ENCODE measurements at regions not wholly inside any gene's neighbourhood (a gene's known extent, or its start where the extent isn't known, plus 50 kb on each side); places are given as distances from the start of the nearest gene placed in this dataset.
A peak's percentile ranks its signal among the peaks of the same experiment; 100 is the strongest.

DNA sequence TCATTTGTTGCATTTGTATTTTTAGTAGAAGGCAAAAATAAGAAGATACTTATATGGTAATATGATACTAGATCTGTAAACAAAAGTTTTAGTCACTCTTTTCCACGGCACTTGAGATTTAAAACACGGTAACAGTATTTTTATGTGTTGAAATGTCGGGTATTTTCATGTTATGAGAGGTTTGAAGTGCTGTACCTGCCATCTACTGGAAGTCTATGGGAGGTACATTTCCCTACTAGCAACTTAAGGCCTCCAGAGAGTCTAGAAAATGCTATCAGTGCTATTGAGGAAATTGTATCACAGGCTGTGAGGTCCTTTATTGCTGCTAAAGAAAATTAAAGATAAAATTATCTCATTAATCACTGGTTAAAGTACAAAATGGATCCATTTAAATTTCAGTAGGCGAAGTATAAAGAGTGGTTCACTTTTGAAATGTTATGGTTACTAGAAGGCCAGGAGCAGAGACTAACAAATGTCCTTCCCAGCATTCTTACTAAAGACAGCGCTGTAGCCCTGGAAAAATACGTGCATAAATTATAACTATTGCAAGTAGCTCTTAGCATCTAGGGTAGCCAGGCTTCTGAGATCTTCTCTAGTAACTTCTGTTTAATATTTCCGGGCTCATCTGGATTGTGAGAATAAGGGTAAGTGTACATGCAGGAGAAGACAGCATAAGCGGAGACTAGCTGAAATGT is 77.6 kb upstream of the PRKD1 start:
- Histone ChIP-seq H3K36me3 (ENCODE audit: control insufficient read depth in 4 of 4, insufficient read depth in 4 of 4, low read length in 3 of 4) (no peaks in the 10 kb centered on the region), H3K27me3 (replicated peaks in 2 of 5; ENCODE audit: control insufficient read depth in 4 of 5, insufficient read depth in 5 of 5, low read length in 4 of 5) (no peaks in the 10 kb centered on the region), H3K27ac (ENCODE audit: insufficient read depth in 1 of 2, low read depth in 1 of 2, low read length in 2 of 2, poor library complexity in 1 of 2, severe bottlenecking in 2 of 2) (no peak overlapping the region), H3K4me3 (ENCODE audit: control insufficient read depth in 1 of 7, extremely low read depth in 1 of 7, insufficient read depth in 4 of 7, low read depth in 2 of 7, low read length in 6 of 7) (no peak overlapping the region), H3K9me3 (ENCODE audit: control extremely low read depth in 1 of 5, control insufficient read depth in 4 of 5, insufficient read depth in 2 of 5, low read depth in 1 of 5, low read length in 4 of 5) (no peaks in the 10 kb centered on the region), H3K4me1 (ENCODE audit: control extremely low read depth in 1 of 4, control insufficient read depth in 4 of 4, insufficient read depth in 4 of 4, low read length in 3 of 4) (no peaks in the 10 kb centered on the region)
- peak; percentile 33 to 68 (median 62) for DNase-seq
- POLR2A ChIA-PET, result no interaction called here
- WGBS (ENCODE audit: insufficient coverage), result 100% methylated on average over 1 of the region's 8 CpGs
- CTCF ChIA-PET, result interaction anchor here (1.5 kb wide), 1 partner anchor 455 kb away, joined by 6 read pairs; no protein-coding TSS in a partner anchor

DNA sequence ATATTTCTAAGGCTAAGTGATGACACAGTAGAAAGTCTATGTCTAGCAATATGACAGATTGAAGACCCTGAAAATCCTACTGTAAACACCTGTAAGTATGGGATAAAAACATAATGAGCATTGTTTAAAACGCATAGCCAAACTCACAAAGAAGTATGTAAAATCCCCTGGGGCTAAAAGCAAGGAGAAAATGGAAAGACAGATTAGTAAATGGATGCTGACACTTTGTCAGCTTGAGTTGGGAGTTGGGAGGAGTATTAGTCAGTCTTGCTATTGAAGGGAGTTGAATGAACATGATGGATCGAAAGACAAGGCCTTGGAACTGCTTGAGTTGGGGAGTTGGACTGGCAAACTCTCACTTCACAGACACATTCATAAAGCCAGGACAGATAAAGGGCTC is 79.0 kb upstream of the PRKD1 start:
- Histone ChIP-seq H3K27me3 (replicated peaks in 2 of 5; ENCODE audit: control insufficient read depth in 4 of 5, insufficient read depth in 5 of 5, low read length in 4 of 5) (no peaks in the 10 kb centered on the region), H3K4me1 (ENCODE audit: control extremely low read depth in 1 of 4, control insufficient read depth in 4 of 4, insufficient read depth in 4 of 4, low read length in 3 of 4) (no peaks in the 10 kb centered on the region), H3K27ac (ENCODE audit: insufficient read depth in 1 of 2, low read depth in 1 of 2, low read length in 2 of 2, poor library complexity in 1 of 2, severe bottlenecking in 2 of 2) (no peak overlapping the region), H3K4me3 (ENCODE audit: control insufficient read depth in 1 of 7, extremely low read depth in 1 of 7, insufficient read depth in 4 of 7, low read depth in 2 of 7, low read length in 6 of 7) (no peak overlapping the region), H3K9me3 (ENCODE audit: control extremely low read depth in 1 of 5, control insufficient read depth in 4 of 5, insufficient read depth in 2 of 5, low read depth in 1 of 5, low read length in 4 of 5) (no peaks in the 10 kb centered on the region), H3K36me3 (ENCODE audit: control insufficient read depth in 4 of 4, insufficient read depth in 4 of 4, low read length in 3 of 4) (no peaks in the 10 kb centered on the region)
- ChIA-PET POLR2A (no interaction called here), CTCF (no interaction called here)
- WGBS (ENCODE audit: insufficient coverage), result 100% methylated on average over 1 of the region's 2 CpGs
- DNase-seq, result no peak

- WGBS (ENCODE audit: insufficient coverage), result 100% methylated on average over 1 of the region's 2 CpGs
- peaks cover 0 to 1% (median 0%) of the 10 kb centered on the region in 5 experiments for H3K9me3 ChIP-seq (ENCODE audit: control extremely low read depth in 1 of 5, control insufficient read depth in 4 of 5, insufficient read depth in 2 of 5, low read depth in 1 of 5, low read length in 4 of 5)
- no peaks in the 10 kb centered on the region for H3K4me1 ChIP-seq (ENCODE audit: control extremely low read depth in 1 of 4, control insufficient read depth in 4 of 4, insufficient read depth in 4 of 4, low read length in 3 of 4)
- no peak overlapping the region for H3K4me3 ChIP-seq (ENCODE audit: control insufficient read depth in 1 of 7, extremely low read depth in 1 of 7, insufficient read depth in 4 of 7, low read depth in 2 of 7, low read length in 6 of 7)
- no peak overlapping the region for H3K27ac ChIP-seq (ENCODE audit: insufficient read depth in 1 of 2, low read depth in 1 of 2, low read length in 2 of 2, poor library complexity in 1 of 2, severe bottlenecking in 2 of 2)
- ChIA-PET CTCF (no interaction called here), POLR2A (no interaction called here)
- DNase-seq, result no peak
- H3K36me3 ChIP-seq (ENCODE audit: control insufficient read depth in 4 of 4, insufficient read depth in 4 of 4, low read length in 3 of 4), result no peaks in the 10 kb centered on the region
- no peaks in the 10 kb centered on the region for H3K27me3 ChIP-seq (replicated peaks in 2 of 5; ENCODE audit: control insufficient read depth in 4 of 5, insufficient read depth in 5 of 5, low read length in 4 of 5)
Observed at GRCh38 chr14:30015489-30015888, 87.8 kb upstream of the PRKD1 start.

GRCh38 chr14:30016002-30016401 is 88.4 kb upstream of the PRKD1 start:
- no peak overlapping the region for H3K27ac ChIP-seq (ENCODE audit: insufficient read depth in 1 of 2, low read depth in 1 of 2, low read length in 2 of 2, poor library complexity in 1 of 2, severe bottlenecking in 2 of 2)
- ChIA-PET POLR2A (no interaction called here), CTCF (no interaction called here)
- H3K36me3 ChIP-seq (ENCODE audit: control insufficient read depth in 4 of 4, insufficient read depth in 4 of 4, low read length in 3 of 4), result no peaks in the 10 kb centered on the region
- no CpG with 5 or more reads among the region's 1 CpG for WGBS (ENCODE audit: insufficient coverage)
- no peak for DNase-seq
- no peak overlapping the region for H3K4me3 ChIP-seq (ENCODE audit: control insufficient read depth in 1 of 7, extremely low read depth in 1 of 7, insufficient read depth in 4 of 7, low read depth in 2 of 7, low read length in 6 of 7)
- H3K27me3 ChIP-seq (replicated peaks in 2 of 5; ENCODE audit: control insufficient read depth in 4 of 5, insufficient read depth in 5 of 5, low read length in 4 of 5), result no peaks in the 10 kb centered on the region
- H3K4me1 ChIP-seq (ENCODE audit: control extremely low read depth in 1 of 4, control insufficient read depth in 4 of 4, insufficient read depth in 4 of 4, low read length in 3 of 4), result no peaks in the 10 kb centered on the region
- peaks cover 0 to 1% (median 0%) of the 10 kb centered on the region in 5 experiments for H3K9me3 ChIP-seq (ENCODE audit: control extremely low read depth in 1 of 5, control insufficient read depth in 4 of 5, insufficient read depth in 2 of 5, low read depth in 1 of 5, low read length in 4 of 5)

DNA sequence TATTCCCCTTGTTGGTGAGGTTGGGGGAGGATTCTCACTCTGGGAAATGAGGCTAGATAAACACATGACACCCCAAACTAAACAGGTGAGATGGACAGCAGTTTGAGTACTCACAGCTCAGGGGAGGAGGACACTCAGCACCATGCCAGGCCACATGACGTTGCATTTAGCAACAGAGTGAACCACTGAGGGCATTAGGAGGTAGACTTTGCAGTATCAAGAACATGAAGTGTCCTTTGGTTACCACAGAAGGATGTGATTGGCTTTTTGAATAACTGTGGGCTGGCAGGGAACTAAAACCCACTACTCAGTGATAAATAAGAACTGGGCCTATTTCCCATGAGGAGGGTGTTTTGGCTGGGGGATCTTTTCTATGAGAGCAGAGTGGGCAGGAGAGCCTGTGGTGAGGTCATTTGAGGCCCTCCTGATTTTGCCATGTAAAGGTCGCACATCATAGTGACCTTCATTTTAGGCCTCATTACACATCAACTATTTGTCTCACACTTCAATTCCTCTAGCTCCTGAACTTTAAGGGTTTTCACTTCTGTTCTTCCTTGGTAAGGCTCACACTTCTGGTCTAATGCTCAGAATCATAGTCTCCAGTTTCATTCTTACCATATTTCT is 89.8 kb upstream of the PRKD1 start:
- DNase-seq, result no peak
- 88% methylated on average over 2 of the region's 2 CpGs for whole genome bisulfite sequencing (ENCODE audit: insufficient coverage)
- Histone ChIP-seq H3K4me3 (ENCODE audit: control insufficient read depth in 1 of 7, extremely low read depth in 1 of 7, insufficient read depth in 4 of 7, low read depth in 2 of 7, low read length in 6 of 7) (no peak overlapping the region), H3K9me3 (ENCODE audit: control extremely low read depth in 1 of 5, control insufficient read depth in 4 of 5, insufficient read depth in 2 of 5, low read depth in 1 of 5, low read length in 4 of 5) (peaks cover 0 to 1% (median 0%) of the 10 kb centered on the region in 5 experiments), H3K27me3 (replicated peaks in 2 of 5; ENCODE audit: control insufficient read depth in 4 of 5, insufficient read depth in 5 of 5, low read length in 4 of 5) (no peaks in the 10 kb centered on the region), H3K27ac (ENCODE audit: insufficient read depth in 1 of 2, low read depth in 1 of 2, low read length in 2 of 2, poor library complexity in 1 of 2, severe bottlenecking in 2 of 2) (no peak overlapping the region), H3K36me3 (ENCODE audit: control insufficient read depth in 4 of 4, insufficient read depth in 4 of 4, low read length in 3 of 4) (no peaks in the 10 kb centered on the region), H3K4me1 (ENCODE audit: control extremely low read depth in 1 of 4, control insufficient read depth in 4 of 4, insufficient read depth in 4 of 4, low read length in 3 of 4) (no peaks in the 10 kb centered on the region)
- CTCF ChIA-PET, result no interaction called here
- POLR2A ChIA-PET, result no interaction called here

GRCh38 chr14:30020271-30020670 is 92.6 kb upstream of the PRKD1 start:
- POLR2A ChIA-PET, result no interaction called here
- CTCF ChIA-PET, result no interaction called here

DNA sequence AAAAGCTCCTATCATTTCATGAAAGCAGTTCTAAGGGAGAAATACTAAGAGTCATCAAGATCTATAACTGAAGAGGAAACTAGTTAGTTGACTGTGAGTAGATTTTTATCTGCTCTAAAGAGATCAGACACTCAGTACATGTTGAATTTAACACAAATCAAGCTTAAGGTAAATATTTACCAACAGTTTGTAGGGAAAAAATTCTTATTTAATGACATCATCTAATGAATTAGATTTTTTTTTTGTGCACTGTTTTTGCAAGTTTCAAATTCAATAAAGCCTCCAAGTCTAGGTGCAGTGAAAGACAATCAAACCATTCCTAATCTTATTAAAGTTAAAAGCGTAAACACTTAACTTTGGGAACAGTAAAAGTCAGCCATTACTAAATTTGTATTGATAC is 93.0 kb upstream of the PRKD1 start:
- CTCF ChIA-PET, result no interaction called here
- Histone ChIP-seq H3K4me1 (ENCODE audit: control extremely low read depth in 1 of 4, control insufficient read depth in 4 of 4, insufficient read depth in 4 of 4, low read length in 3 of 4) (no peaks in the 10 kb centered on the region), H3K4me3 (ENCODE audit: control insufficient read depth in 1 of 7, extremely low read depth in 1 of 7, insufficient read depth in 4 of 7, low read depth in 2 of 7, low read length in 6 of 7) (no peak overlapping the region), H3K36me3 (ENCODE audit: control insufficient read depth in 4 of 4, insufficient read depth in 4 of 4, low read length in 3 of 4) (no peaks in the 10 kb centered on the region), H3K9me3 (ENCODE audit: control extremely low read depth in 1 of 5, control insufficient read depth in 4 of 5, insufficient read depth in 2 of 5, low read depth in 1 of 5, low read length in 4 of 5) (peaks cover 0 to 4% (median 0%) of the 10 kb centered on the region in 5 experiments), H3K27me3 (replicated peaks in 2 of 5; ENCODE audit: control insufficient read depth in 4 of 5, insufficient read depth in 5 of 5, low read length in 4 of 5) (no peaks in the 10 kb centered on the region), H3K27ac (ENCODE audit: insufficient read depth in 1 of 2, low read depth in 1 of 2, low read length in 2 of 2, poor library complexity in 1 of 2, severe bottlenecking in 2 of 2) (no peak overlapping the region)
- POLR2A ChIA-PET, result no interaction called here
- no CpG with 5 or more reads among the region's 1 CpG for WGBS (ENCODE audit: insufficient coverage)
- DNase-seq, result no peak

More at GRCh38 chr14:30020271-30020670, 92.6 kb upstream of the PRKD1 start:
- DNase-seq, result no peak
- Histone ChIP-seq H3K4me1 (ENCODE audit: control extremely low read depth in 1 of 4, control insufficient read depth in 4 of 4, insufficient read depth in 4 of 4, low read length in 3 of 4) (no peaks in the 10 kb centered on the region), H3K4me3 (ENCODE audit: control insufficient read depth in 1 of 7, extremely low read depth in 1 of 7, insufficient read depth in 4 of 7, low read depth in 2 of 7, low read length in 6 of 7) (no peak overlapping the region), H3K9me3 (ENCODE audit: control extremely low read depth in 1 of 5, control insufficient read depth in 4 of 5, insufficient read depth in 2 of 5, low read depth in 1 of 5, low read length in 4 of 5) (peaks cover 0 to 4% (median 0%) of the 10 kb centered on the region in 5 experiments), H3K27ac (ENCODE audit: insufficient read depth in 1 of 2, low read depth in 1 of 2, low read length in 2 of 2, poor library complexity in 1 of 2, severe bottlenecking in 2 of 2) (no peak overlapping the region), H3K27me3 (replicated peaks in 2 of 5; ENCODE audit: control insufficient read depth in 4 of 5, insufficient read depth in 5 of 5, low read length in 4 of 5) (no peaks in the 10 kb centered on the region), H3K36me3 (ENCODE audit: control insufficient read depth in 4 of 4, insufficient read depth in 4 of 4, low read length in 3 of 4) (no peaks in the 10 kb centered on the region)
- WGBS (ENCODE audit: insufficient coverage), result no CpG with 5 or more reads among the region's 2 CpGs
